Epithelial cell of proximal tubule (primary cell): ENCODE measurements at regions not wholly inside any gene's neighbourhood (a gene's known extent, or its start where the extent isn't known, plus 50 kb on each side); places are given as distances from the start of the nearest gene placed in this dataset.

Experiments used
- DNase-seq: peaks from one replicate; pipeline ENCODE4 v3.0.0-alpha.2; 2011; ENCODE audit warnings: low read depth
- H3K4me3 ChIP-seq: 2 replicates; pipeline ENCODE4 v1.5.1; 2011; ENCODE audit warnings: low read depth, mild to moderate bottlenecking, low read length
- CTCF ChIP-seq: conservative IDR thresholded peaks from 2 replicates; pipeline ENCODE4 v1.5.1; 2012; ENCODE audit warnings: low read depth, mild to moderate bottlenecking, low read length

- TF ChIP-seq CTCF: no peak
- no peak for DNase-seq
Measured at GRCh38 chr12:131577766-131578165, 133.1 kb upstream of the SFSWAP start.

GRCh38 chr12:131578828-131579470, 131.9 kb upstream of the SFSWAP start:
- H3K4me3 ChIP-seq: no peak overlapping the region
- DNase-seq: no peak
- TF ChIP-seq CTCF: no peak

More at GRCh38 chr12:131577766-131578165, 133.1 kb upstream of the SFSWAP start:
- no peak overlapping the region for H3K4me3 ChIP-seq

GRCh38 chr12:131583090-131583712, 127.7 kb upstream of the SFSWAP start:
- no peak overlapping the region for H3K4me3 ChIP-seq
- no peak for TF ChIP-seq CTCF
- DNase-seq: no peak

GRCh38 chr12:131586269-131586668, 124.6 kb upstream of the SFSWAP start:
- no peak for TF ChIP-seq CTCF
- H3K4me3 ChIP-seq: no peak overlapping the region
- no peak for DNase-seq

- no peak for DNase-seq
- no peak overlapping the region for H3K4me3 ChIP-seq
- TF ChIP-seq CTCF: no peak
Measured at GRCh38 chr12:131586761-131587160, 124.1 kb upstream of the SFSWAP start.

- DNase-seq: no peak
- H3K4me3 ChIP-seq: no peak overlapping the region
- no peak for TF ChIP-seq CTCF
Measured at GRCh38 chr12:131587565-131587964, 123.3 kb upstream of the SFSWAP start.
